ENCODE measurements at regions not wholly inside any gene's neighbourhood (a gene's known extent, or its start where the extent isn't known, plus 50 kb on each side); places are given as distances from the start of the nearest gene placed in this dataset.

DNA sequence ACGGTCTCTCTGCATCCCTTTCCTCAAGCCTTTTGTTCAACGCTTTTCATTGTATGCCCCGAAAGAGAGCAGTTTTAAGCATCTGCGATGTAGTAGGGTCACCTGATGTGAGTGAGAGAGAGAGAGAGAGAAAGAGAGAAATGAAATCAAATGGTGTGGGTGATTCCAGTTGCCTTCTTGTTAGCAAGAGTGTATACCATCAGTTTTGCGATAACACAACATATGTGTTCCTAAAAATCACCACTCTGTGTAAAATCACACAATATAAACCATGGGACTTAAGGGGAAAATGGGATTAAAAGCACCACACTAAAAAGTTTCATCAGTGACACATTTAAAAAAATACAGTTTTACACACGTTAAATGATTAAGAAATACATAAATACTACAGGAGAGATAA lies 1102.7 kb upstream of the EEF2KMT start:
- H3K4me3 ChIP-seq: no peak overlapping the region
- no peaks in the 10 kb centered on the region for H3K9me3 ChIP-seq
- TF ChIP-seq, protein P1, sequence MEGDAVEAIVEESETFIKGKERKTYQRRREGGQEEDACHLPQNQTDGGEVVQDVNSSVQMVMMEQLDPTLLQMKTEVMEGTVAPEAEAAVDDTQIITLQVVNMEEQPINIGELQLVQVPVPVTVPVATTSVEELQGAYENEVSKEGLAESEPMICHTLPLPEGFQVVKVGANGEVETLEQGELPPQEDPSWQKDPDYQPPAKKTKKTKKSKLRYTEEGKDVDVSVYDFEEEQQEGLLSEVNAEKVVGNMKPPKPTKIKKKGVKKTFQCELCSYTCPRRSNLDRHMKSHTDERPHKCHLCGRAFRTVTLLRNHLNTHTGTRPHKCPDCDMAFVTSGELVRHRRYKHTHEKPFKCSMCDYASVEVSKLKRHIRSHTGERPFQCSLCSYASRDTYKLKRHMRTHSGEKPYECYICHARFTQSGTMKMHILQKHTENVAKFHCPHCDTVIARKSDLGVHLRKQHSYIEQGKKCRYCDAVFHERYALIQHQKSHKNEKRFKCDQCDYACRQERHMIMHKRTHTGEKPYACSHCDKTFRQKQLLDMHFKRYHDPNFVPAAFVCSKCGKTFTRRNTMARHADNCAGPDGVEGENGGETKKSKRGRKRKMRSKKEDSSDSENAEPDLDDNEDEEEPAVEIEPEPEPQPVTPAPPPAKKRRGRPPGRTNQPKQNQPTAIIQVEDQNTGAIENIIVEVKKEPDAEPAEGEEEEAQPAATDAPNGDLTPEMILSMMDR (IDR thresholded peaks at IDR 0.05): no peak
- TF ChIP-seq POLR2A (IDR thresholded peaks at IDR 0.05): no peak
- H3K27me3 ChIP-seq: no peaks in the 10 kb centered on the region
- DNase-seq: no peak
- no peaks in the 10 kb centered on the region for H3K36me3 ChIP-seq
- no peak overlapping the region for H3K27ac ChIP-seq
- intact Hi-C loops (cut with DNase I; ENCODE audit: low total_unique reads): no loop called here
- H3K4me1 ChIP-seq: no peaks in the 10 kb centered on the region

DNA sequence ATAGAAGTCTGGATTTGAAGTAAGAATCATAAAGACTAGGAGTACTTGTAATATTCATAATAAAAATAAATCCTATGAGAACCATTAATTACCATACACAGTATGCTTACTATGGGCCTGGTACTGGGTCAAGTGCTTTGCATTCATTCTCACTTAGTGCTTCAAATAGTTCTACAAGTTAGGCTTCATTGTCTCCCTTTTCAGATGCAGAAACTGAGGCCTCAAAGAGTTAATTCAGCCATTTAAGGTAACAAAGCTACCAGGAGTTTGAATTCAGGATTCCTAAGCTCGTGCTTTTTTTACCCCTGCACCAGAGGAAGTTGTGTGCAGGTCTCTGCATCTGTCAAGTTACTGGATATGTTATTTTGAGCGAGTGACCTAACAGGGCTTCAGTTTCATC lies 1098.4 kb upstream of the EEF2KMT start:
- no peaks in the 10 kb centered on the region for H3K36me3 ChIP-seq
- H3K27me3 ChIP-seq: no peaks in the 10 kb centered on the region
- intact Hi-C loops (cut with DNase I; ENCODE audit: low total_unique reads): no loop called here
- H3K27ac ChIP-seq: no peak overlapping the region
- no peak overlapping the region for H3K4me3 ChIP-seq
- no peaks in the 10 kb centered on the region for H3K4me1 ChIP-seq
- no peak for TF ChIP-seq POLR2A (IDR thresholded peaks at IDR 0.05)
- TF ChIP-seq, protein P1 (IDR thresholded peaks at IDR 0.05): no peak
- DNase-seq: no peak
- H3K9me3 ChIP-seq: no peaks in the 10 kb centered on the region

DNA sequence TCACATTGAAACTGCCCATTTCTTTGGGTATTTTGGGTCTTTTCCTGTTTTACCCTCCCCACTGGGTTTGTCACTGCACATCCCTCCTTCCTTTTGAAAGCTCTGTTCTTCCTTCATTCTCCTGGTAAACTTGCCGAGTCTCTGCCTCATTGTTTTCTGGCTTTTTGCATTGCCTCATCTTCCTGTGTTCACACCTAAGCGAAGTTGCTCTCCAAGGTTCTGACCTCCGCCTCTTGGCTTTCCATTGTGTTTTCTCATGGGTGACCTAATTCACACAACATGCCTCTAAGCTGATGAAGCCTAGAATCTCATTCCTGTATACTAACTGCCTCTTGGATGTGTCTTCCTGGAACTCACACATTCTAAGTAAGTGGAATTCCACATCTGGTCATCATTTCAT lies 1096.1 kb upstream of the EEF2KMT start:
- intact Hi-C loops (cut with DNase I; ENCODE audit: low total_unique reads): no loop called here

DNA sequence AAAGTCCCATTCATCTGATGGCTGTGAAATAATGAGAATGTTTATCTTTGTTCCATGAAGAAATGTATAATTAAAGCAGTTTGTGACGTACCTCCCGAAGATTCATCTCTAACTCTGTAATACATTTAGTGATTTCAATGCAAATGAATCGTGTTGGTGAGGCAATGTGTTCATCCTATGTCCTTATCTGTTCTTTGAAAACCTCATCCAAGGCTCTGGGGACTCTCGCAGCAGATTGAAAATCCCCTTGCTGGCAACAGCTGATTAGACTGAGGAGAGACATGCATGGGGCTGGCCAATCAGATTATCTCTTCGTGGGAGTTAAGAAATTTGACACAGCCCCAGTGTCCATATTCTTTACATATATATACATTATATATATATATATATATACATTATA lies 1095.4 kb upstream of the EEF2KMT start:
- TF ChIP-seq POLR2A (IDR thresholded peaks at IDR 0.05): no peak
- no peak overlapping the region for H3K27ac ChIP-seq
- H3K36me3 ChIP-seq: no peaks in the 10 kb centered on the region
- H3K27me3 ChIP-seq: no peaks in the 10 kb centered on the region
- no peak for DNase-seq
- no peaks in the 10 kb centered on the region for H3K9me3 ChIP-seq
- H3K4me1 ChIP-seq: no peaks in the 10 kb centered on the region
- H3K4me3 ChIP-seq: no peak overlapping the region
- intact Hi-C loops (cut with DNase I; ENCODE audit: low total_unique reads): no loop called here

More for the DNA sequence above, 1096.1 kb upstream of the EEF2KMT start:
- Histone ChIP-seq H3K4me3 (no peak overlapping the region), H3K4me1 (no peaks in the 10 kb centered on the region), H3K27ac (no peak overlapping the region), H3K27me3 (no peaks in the 10 kb centered on the region), H3K36me3 (no peaks in the 10 kb centered on the region), H3K9me3 (no peaks in the 10 kb centered on the region)
- TF ChIP-seq, protein P1 (IDR thresholded peaks at IDR 0.05): no peak
- TF ChIP-seq POLR2A (IDR thresholded peaks at IDR 0.05): no peak
- DNase-seq: no peak

DNA sequence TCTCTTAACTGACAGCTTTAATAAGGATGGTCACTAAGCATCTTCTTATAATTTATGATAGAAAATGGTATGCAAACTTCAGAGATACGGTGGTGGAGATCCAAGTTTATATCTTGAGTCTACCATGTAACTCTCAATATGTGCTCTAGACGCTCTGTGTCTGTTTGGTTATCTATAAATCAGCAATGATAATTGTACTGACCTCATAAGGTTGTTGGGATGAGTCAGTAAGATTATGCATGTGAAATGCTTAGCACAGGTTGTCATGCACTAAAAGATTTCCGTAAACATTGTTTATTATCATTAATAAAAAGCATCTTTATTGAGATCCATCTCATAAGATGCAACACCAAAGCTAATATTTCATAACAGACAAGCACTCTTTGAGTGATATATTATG lies 1094.9 kb upstream of the EEF2KMT start:
- Histone ChIP-seq H3K27ac (no peak overlapping the region), H3K36me3 (no peaks in the 10 kb centered on the region), H3K27me3 (no peaks in the 10 kb centered on the region), H3K9me3 (no peaks in the 10 kb centered on the region), H3K4me3 (no peak overlapping the region), H3K4me1 (no peaks in the 10 kb centered on the region)
- TF ChIP-seq POLR2A (IDR thresholded peaks at IDR 0.05): no peak
- TF ChIP-seq, protein P1 (IDR thresholded peaks at IDR 0.05): no peak
- intact Hi-C loops (cut with DNase I; ENCODE audit: low total_unique reads): no loop called here
- DNase-seq: no peak

DNA sequence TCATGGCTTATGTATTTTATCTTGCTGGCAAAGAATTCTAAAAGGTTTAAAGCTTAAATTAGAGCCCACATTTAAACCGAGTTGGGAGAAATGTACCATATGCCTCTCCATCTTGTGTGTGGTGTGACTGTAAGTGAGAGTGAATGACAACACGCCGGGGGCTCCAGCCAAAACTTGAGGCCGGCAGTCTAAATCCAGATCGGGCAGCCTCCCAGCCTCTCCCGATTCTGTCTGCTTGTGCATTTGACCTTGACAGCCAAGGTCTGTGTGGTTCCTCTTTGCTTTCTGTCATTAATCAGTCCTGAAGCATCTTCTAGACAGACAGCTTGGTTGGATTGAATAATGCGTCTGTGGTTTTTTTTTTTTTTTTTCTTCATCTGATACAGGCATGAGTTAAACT lies 1093.2 kb upstream of the EEF2KMT start:
- Histone ChIP-seq H3K4me3 (no peak overlapping the region), H3K9me3 (no peaks in the 10 kb centered on the region), H3K36me3 (no peaks in the 10 kb centered on the region), H3K27ac (no peak overlapping the region), H3K4me1 (no peaks in the 10 kb centered on the region), H3K27me3 (no peaks in the 10 kb centered on the region)
- DNase-seq: no peak
- no peak for TF ChIP-seq POLR2A (IDR thresholded peaks at IDR 0.05)
- TF ChIP-seq, protein P1 (IDR thresholded peaks at IDR 0.05): no peak
- intact Hi-C loops (cut with DNase I; ENCODE audit: low total_unique reads): no loop called here

Measured in uterus (tissue), 3 donors.